ENCODE measurements at regions not wholly inside any gene's neighbourhood (a gene's known extent, or its start where the extent isn't known, plus 50 kb on each side); places are given as distances from the start of the nearest gene placed in this dataset.

- TF ChIP-seq EZH2 (IDR thresholded peaks at IDR 0.05; ENCODE audit: insufficient read depth, poor library complexity, severe bottlenecking) = no peak
- no peak for TF ChIP-seq EZH2phosphoT487 (IDR thresholded peaks at IDR 0.05; ENCODE audit: insufficient read depth, low read depth)
Measured at GRCh38 chrX:25158635-25159034, 142.9 kb upstream of the ARX start.

Measured in GM23248 (cell line).